ENCODE measurements at regions not wholly inside any gene's neighbourhood (a gene's known extent, or its start where the extent isn't known, plus 50 kb on each side); places are given as distances from the start of the nearest gene placed in this dataset.

GRCh38 chr17:69722518-69722917 lies 308.0 kb downstream of the MAP2K6 start:
- no peak for DNase-seq

- DNase-seq: no peak
Observed at GRCh38 chr17:69723316-69723715, 308.8 kb downstream of the MAP2K6 start.

- DNase-seq: no peak
Observed at GRCh38 chr17:69723741-69724140, 309.2 kb downstream of the MAP2K6 start.

GRCh38 chr17:69724238-69724637 lies 309.7 kb downstream of the MAP2K6 start:
- DNase-seq: no peak

- no peak for DNase-seq
Observed at GRCh38 chr17:69725146-69725545, 310.6 kb downstream of the MAP2K6 start.

- DNase-seq: no peak
Observed at GRCh38 chr17:69728816-69729215, 314.3 kb downstream of the MAP2K6 start.

- DNase-seq: no peak
Observed at GRCh38 chr17:69729944-69730343, 315.4 kb downstream of the MAP2K6 start.

- no peak for DNase-seq
Observed at GRCh38 chr17:69732272-69732918, 317.9 kb downstream of the MAP2K6 start.

GRCh38 chr17:69733171-69734012 lies 318.9 kb downstream of the MAP2K6 start:
- peak; percentile 1 for DNase-seq

GRCh38 chr17:69734656-69735055 lies 320.2 kb downstream of the MAP2K6 start:
- no peak for DNase-seq

- DNase-seq: no peak
Observed at GRCh38 chr17:69735285-69735684, 320.8 kb downstream of the MAP2K6 start.

GRCh38 chr17:69743091-69743490 lies 328.6 kb downstream of the MAP2K6 start:
- DNase-seq: no peak

GRCh38 chr17:69744512-69745070 lies 330.1 kb downstream of the MAP2K6 start:
- DNase-seq: no peak

GRCh38 chr17:69749911-69750310 lies 325.1 kb upstream of the KCNJ16 start:
- DNase-seq: no peak

GRCh38 chr17:69757688-69758430 lies 317.2 kb upstream of the KCNJ16 start:
- no peak for DNase-seq

GRCh38 chr17:69760562-69760961 lies 314.5 kb upstream of the KCNJ16 start:
- no peak for DNase-seq

- no peak for DNase-seq
Observed at GRCh38 chr17:69761011-69761410, 314.0 kb upstream of the KCNJ16 start.

- no peak for DNase-seq
Observed at GRCh38 chr17:69761767-69762321, 313.2 kb upstream of the KCNJ16 start.

- DNase-seq: no peak
Observed at GRCh38 chr17:69762359-69762758, 312.7 kb upstream of the KCNJ16 start.

- no peak for DNase-seq
Observed at GRCh38 chr17:69762766-69763165, 312.3 kb upstream of the KCNJ16 start.

- DNase-seq: no peak
Observed at GRCh38 chr17:69763503-69763902, 311.5 kb upstream of the KCNJ16 start.

- no peak for DNase-seq
Observed at GRCh38 chr17:69764146-69764545, 310.9 kb upstream of the KCNJ16 start.

- DNase-seq: no peak
Observed at GRCh38 chr17:69769050-69769449, 306.0 kb upstream of the KCNJ16 start.
